HG03064 (cell line): ENCODE measurements at regions not wholly inside any gene's neighbourhood (a gene's known extent, or its start where the extent isn't known, plus 50 kb on each side); places are given as distances from the start of the nearest gene placed in this dataset.

ENCODE experiments used
- ATAC-seq: cut with Tn5 transposase; IDR thresholded peaks from one replicate; pipeline ENCODE4 v1.9.1; 2021; ENCODE audit warnings: low read depth; ENCODE audit not compliant: unreplicated experiment

DNA sequence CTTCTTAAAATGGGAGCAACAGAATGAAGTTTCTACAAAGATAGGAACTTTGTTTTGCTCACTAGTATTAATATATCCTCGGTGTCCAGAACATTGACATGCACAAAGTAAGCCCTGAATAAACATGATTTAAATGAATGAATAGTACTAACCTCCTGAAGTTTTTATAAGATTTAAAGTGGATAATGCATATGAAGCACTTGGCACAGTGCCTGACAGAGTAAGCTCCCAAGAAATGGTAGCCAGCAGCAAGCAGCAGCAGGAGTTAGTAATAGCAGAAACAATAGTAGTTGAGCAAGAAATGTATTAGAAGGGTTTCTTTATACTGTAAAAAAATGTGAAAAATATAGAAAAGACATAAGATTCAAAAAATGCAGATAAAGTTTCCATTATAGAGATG, 258.1 kb upstream of the C1orf87 start:
- ATAC-seq, result no peak

DNA sequence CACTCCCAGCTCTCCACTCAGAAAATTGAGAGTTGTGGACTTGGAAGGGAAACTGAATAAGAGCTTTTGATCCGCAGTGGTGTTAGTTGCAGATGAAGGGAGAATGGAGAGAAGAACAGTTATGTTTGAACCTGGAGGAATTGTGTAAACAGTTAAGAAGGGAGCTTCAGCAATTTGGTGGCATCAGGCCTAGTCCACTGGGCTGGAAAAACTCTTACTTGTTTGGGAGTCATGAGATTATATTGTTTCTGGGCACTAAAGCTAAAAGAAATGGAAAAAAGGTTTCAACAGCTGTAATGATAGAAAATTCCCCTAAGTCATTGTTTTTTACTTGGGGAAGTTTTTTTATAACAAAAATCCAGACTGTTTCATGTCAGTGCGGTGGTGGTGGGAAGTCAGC, 256.1 kb upstream of the C1orf87 start:
- ATAC-seq, result no peak

DNA sequence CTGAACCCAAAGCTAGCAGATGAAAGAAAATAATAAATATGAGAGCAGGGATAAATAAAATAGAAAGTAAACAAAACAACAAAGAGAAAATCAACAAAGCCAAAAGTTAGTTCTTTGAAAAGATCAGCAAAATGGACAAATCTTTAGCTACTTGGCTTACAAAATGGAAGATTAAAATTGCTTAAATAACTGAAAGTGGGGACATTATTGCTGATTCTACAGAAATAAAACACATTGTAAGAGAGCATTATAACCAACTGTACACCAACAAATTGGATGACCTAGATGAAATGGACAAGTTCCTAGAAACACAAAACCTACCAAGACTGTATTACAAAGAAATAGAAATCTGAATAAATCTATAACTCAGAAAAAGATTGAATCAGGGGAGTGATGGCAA, 238.3 kb upstream of the C1orf87 start:
- no peak for ATAC-seq

DNA sequence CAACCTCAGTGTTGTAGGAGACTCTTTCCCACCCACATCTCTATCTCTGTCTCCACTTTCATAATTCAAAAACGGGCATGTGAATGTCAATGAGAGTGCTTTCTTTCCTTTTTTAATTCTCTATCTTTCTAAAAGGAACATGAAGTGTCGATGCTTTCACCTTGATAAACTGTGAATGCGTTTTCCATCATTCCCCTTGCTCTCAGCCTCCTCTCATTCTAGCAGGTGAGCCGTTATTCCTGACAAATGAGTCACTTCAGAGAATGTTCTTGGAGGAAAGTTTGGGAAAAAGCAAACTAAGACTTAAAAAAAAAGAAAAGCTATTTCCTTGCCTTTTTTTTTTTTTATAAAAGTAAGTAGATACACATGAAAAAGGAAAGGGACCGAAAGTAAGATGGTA, 226.0 kb upstream of the C1orf87 start:
- ATAC-seq, result no peak

DNA sequence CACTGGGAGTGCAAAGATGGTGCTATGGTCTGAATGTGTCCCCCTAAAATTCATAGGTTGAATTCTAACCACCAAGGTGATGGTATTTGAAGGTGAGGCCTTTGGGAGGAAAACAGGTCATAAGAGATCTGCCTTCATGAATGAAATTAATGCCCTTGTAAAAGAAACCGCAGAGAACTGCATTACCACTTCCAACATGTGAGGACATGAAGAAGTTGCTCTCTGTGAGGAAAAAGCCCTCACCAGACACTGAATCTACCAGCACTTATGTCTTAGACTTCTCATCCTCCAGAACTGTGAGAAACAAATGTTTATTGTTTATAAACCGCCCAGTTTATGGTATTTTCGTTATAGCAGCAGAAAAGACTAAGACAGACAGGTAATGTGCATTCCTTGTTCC, 224.7 kb upstream of the C1orf87 start:
- no peak for ATAC-seq

DNA sequence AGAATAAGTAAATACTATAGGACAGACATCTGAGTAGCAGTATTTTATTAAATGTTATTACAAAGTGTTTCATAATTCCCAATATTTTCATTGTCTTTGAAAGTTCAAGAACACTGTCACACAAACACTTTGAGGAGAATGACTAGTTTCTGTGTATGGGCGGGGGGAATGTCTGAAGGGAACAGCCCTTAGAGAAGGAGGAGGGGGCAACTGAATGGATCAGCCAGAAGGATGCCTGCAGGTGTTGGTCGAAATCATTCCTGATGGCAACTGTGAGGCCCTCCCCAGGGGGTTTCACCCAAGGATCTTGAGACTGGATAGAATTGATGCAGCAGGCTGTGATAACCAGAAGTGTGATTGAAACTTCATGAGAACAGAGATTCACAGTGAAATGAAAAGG, 223.2 kb upstream of the C1orf87 start:
- ATAC-seq, result no peak

DNA sequence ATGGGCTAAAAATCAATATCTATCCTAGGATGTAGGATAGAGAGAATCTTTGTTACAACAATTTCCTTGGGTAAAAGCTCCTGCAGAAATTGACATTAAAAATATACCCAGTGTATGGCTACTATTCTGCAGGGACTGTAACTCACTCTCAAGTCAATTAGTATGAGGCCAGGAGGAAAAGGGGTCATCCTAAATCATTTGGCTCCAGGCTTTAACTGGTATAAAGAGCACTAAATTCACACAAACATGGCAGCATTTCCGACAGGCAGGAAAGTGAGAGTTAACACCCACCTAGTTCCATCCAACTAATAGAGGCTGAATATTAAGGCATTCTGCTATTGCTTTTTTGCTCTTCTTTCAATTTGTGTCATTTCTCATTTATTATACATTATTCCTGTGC, 218.6 kb upstream of the C1orf87 start:
- no peak for ATAC-seq

DNA sequence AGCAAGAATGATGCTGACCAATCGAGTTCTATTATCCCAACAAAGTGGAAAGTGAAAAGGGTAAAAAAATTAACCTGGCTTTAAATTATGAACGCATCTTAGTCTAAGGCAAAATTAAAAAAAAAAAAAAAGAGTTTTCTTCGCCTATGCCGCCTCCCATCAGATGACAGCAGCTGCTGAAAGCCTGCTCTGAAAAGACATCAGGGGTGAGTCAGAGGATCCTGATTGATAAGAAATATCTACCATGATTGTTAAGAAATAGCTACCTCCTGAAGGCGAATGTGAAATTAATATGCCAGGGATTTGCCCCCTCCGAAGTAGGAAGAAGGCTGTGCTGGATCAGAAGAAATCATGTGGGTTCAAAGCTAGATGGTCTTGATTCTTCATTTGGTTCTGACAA, 216.8 kb upstream of the C1orf87 start:
- ATAC-seq, result no peak

DNA sequence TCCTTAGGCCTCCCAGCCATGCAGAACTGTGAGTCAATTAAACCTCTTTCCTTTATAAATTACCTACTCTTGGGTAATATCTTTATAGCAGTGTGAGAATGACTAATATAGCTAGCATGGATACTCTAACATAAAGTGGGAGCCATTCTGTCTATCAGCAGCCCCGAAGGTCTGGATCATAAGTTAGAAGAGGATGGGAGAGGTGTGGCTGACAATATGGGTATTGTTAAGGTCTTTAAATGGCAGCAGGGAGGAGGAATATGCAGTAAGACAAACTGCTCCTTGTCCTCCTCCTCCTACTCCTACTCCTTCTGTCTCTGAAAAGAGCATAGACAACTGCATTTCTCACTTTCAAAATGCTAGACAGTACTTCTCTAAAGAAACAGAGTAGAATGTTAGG, 214.0 kb upstream of the C1orf87 start:
- no peak for ATAC-seq

DNA sequence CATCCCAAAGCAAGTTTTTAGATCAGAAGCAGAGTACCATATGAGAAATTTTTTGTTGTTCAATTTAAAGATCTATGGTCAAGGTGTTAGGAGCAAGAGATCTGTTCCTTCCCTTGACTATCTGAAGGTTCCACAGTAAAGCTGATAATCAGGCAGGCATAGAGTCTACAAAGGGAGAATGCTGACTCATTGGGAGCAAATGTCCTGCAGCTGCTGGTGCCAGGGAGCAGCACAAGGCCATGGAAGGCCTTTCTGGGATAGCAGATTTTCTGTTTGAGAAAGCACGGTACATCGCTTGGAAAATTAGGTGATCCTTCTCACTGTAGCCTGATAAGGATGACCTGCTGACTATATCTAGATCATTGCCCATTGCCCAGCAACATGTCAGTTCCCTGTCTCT, 210.1 kb upstream of the C1orf87 start:
- ATAC-seq, result no peak

DNA sequence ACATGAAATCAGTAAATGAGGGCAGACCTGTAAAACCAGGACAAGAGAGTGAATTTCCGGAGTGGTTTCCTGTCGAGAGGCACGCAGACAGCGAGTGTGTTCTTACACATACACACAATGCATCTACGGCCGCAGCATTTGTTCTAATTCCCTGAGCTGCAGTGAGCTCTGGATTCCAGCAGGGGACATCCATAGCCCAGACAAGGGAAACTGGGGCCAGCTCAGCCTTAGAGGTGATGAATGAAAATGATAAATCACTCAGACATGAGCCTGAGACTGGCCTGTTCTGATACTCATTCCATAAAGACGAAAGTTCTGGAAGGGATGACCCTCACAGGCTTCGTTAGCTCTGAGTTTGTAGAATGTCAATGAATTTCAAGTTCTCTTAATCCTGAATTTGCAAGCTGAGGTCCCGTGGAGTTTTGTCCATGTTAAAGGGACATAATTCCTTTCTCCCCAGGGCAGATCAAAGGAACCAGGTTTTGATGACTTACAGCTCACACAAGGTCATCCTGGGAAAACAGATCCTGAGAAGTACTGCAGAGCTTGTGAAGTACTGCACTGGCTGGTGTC, 207.9 kb upstream of the C1orf87 start:
- peak; percentile 95 for ATAC-seq

DNA sequence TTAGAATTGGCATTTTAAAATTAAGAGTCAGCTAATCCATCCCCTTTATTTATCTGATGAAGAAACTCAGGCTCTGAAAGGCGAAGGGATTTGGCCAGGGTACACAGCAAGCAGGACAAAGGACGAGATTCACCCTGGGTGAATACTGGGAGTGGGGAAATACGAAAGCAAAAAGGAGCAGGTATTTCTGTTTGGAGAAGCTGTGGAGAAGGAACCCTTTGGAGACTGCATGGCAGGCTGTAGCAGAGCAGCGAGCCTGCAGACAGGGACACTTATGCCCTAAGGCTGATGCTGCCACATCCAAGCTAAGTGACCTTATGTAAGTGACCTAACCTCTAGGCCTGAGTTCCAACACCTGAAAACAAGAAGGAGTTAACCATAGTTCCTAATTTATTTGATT, 207.2 kb upstream of the C1orf87 start:
- no peak for ATAC-seq

DNA sequence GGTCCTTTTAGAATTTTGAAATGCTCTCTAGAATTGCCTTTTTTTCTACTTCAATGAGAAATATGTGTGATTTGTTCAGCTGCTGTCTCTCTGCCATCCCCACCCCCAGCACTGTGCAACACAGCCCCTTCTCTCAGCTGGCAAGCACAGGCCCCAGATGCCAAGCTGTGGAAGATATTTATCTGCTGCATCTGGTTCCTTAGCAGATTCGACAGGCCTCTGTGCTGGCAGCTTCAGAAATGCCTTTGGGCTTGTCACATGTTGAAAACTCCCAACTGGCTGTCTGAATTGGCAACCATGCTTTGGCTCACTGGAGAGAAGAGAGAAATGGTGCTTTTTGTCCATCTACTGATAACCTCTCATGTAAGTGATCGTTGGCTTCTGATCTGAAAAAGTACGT, 206.7 kb upstream of the C1orf87 start:
- no peak for ATAC-seq

DNA sequence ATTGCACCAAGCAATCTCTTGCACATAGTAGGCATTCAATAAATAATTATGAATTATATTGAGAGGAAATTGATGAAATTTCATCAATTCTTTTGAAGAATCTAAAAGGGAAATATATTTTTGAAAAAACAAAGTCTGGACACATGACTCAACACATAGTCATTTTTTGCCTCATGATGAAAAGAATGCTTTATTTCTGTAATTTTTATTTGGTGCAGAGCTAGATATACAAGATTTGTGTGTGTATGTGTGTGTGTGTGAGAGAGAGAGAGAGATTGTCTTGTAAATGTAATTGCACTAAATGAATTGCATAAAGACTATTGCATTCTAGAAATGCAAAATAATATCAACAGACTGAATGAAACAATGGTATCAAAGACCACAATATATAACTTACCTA, 206.2 kb upstream of the C1orf87 start:
- no peak for ATAC-seq

DNA sequence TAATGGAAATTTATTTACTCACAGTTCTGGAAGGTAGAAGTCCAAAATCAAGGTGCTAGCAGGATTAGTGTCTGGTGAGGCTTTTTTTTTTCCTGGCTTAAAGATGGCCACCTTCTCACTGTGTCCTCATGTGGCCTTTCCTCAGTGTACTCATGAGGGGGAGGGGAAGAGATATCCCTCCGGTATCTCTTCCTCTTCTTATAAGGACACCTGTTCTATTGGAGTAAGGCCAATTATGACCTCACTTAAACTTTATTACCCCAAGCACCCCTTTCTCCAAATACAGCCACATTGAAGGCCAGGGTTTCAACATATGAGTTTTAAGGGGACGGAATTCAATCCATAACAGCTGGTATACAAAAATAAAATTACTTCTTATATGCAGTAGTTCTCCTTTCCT, 203.7 kb upstream of the C1orf87 start:
- no peak for ATAC-seq

DNA sequence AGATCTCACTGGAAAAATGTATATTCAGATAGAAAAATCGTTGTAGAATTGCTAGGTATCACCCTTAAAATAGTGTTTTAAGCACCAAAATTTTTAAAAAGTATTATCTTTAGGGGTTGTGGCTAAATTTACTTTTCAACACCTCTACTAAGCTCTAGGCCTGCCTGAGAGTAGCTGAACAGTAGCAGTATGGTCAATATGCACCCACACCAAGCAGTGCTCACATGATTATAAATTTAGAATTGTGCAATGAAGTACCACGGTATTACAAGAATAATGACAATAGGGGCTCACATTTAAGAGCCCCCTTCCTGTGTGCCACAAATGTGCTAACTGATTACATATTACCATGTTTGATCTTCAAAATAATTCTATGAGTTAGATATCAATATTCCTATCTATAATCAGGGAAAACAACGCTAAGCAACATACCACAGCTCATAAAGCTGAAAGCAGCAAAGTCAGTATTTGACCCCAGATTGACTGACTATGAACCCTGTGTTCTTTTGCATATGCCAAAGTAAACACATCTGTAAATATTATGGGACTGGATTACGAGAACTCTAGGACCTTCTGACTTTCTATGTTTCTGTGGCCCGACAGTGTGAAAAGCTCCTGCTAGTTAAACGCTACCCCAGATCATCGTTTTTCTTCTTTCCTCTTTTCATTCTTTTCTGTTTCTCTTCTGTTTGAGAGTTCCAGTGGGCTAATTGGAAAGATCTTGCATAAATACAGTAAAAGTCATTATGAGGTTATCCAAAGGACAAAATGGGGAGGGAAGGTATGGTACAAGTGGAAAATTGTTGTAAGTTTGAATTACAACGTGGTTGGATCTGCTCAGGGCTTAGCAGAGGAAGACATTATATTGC, 201.1 kb upstream of the C1orf87 start:
- ATAC-seq, result no peak

DNA sequence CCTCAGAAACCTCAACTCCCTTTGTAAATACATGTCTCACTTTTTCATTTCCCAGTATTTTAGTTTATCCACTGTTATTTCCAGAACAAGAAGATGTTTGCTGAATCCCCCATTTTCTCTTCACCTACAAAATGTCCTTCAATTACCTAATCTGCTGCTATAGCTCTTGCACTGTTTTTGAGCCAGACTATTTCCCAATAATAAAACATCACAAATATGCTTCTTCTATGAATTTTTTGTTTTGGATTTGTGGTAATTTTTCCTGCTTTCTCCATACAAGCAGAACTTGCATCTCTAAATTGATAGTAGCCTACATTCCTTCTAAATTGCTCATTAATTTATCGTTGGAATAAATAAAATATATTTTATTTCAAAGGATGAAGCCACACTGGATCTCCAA, 199.6 kb upstream of the C1orf87 start:
- no peak for ATAC-seq

DNA sequence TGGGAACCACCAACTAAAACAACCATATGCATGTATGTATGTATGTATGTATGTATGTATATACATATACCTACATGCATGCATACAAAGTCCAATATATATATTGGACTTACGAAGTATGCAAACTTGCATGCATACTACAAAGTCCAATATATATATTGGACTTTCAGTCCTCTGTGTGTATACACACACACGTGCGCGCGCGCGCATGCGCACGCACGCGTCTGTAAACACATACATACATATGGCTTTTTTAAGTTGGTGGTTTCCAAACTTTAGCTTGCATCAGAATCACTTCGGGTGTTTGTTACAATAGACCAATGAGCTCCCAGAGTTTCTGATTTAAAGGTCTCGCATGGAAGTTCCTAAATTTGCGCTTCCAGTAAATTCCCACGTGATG, 197.5 kb upstream of the C1orf87 start:
- ATAC-seq, result no peak

DNA sequence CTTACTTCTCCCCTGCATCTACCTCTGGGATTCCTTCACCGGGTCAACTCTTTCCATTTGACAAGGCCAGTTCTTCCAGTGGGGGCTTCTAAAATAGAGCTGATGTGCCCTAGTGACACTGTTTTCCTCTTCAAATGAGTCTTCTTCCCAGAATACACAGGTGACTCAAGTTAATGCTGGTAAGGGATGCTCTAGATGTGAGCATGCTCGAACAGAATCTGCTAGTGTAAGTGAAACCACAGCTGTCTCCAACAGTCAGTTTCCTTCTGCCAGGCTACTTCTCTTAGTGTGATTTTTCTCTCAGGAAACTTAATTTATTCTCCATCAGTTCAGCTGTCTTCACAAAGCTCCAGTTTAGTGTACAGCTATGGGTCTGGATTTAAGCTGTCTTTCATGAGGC, 194.9 kb upstream of the C1orf87 start:
- no peak for ATAC-seq

DNA sequence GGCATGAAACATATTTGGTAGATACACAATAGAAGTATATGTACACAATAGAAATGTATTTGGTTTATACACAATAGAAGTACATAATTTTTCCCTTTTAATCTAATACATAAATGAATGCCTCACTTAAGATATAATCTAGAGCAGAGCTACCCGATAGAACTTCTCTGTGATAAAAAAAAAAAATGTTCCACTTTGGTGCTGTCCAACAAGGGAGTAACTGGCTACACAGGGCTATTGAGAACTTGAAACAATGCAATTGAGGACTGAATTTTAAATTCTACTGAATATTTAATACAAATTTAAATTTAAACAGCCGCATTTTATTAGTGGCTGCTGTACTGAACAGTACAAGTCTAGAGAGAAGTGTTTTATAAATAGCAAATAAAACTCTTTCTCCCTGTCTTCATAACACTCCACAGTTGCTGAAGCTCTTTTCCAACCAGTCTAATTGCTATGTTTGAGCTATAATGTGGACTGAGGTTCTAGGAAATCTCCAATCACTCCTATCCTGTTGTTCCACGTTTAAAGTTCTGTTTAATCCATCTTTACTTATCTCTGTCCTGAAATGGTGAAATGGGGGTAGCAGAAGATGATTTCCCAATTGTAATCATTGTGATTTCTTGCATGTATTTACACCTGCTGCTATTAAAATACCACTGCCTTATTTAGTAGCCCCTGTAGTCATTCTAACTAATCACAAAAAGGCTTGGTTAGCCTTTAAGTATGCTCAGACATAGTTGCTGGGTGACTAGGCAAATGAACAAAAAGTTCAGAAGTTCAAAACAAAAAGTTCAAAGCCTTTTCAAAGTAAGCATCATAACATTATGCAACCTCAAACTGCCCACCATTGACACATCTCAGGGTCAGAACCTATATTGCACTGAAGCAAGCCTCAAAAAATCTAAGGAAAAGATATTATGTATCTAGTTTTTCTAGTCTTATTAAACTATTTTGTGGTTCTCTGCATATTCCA, 192.3 kb upstream of the C1orf87 start:
- ATAC-seq, result no peak

DNA sequence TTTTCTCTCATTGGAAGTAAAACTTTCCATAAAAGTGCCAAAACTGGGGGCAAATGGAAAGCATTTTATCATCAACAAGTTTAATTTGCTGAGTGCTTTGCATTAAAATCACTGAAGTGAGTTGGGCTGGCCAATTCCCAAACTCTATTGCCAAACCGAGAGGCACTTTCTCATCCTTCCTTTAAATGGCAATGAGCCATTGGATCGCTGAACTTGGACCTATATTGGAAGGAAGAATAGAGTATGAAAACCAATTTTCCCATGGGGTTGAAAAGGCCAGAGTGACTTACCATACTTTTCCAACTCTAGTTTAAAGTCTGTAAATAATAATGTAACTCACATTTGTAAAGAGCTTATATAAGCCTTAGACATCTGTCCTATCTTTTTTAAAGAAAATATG, 189.1 kb upstream of the C1orf87 start:
- no peak for ATAC-seq
